ENCODE measurements at regions not wholly inside any gene's neighbourhood (a gene's known extent, or its start where the extent isn't known, plus 50 kb on each side); places are given as distances from the start of the nearest gene placed in this dataset.
A peak's percentile ranks its signal among the peaks of the same experiment; 100 is the strongest.

GRCh38 chr5:58198330-58198729 lies 261.6 kb downstream of the PLK2 start:
- DNase-seq (ENCODE audit: low read depth, low spot score), result no peak
- Histone ChIP-seq H3K9me1 (ENCODE audit: control insufficient read depth, extremely low read depth, insufficient read depth, low read length) (no peaks in the 10 kb centered on the region), H3K27me3 (ENCODE audit: control insufficient read depth, extremely low read depth, insufficient read depth, low read length) (no peaks in the 10 kb centered on the region), H3K27ac (ENCODE audit: control insufficient read depth, insufficient read depth, low read length) (no peak overlapping the region), H2AFZ (ENCODE audit: control insufficient read depth, low read length) (no peak overlapping the region), H3K9ac (ENCODE audit: control insufficient read depth, extremely low read depth, insufficient read depth, low read length) (no peak overlapping the region), H3K36me3 (ENCODE audit: control insufficient read depth in 2 of 2, extremely low read depth in 1 of 2, insufficient read depth in 2 of 2, low read length in 2 of 2) (no peaks in the 10 kb centered on the region), H4K20me1 (ENCODE audit: control insufficient read depth, extremely low read depth, insufficient read depth, low read length) (no peaks in the 10 kb centered on the region), H3K4me3 (ENCODE audit: control insufficient read depth in 2 of 3, extremely low read depth in 1 of 3, insufficient read depth in 2 of 3, low read depth in 1 of 3, low read length in 3 of 3) (no peak overlapping the region), H3K4me2 (ENCODE audit: control insufficient read depth, extremely low read depth, insufficient read depth, low read depth, low read length) (no peak overlapping the region), H3K79me2 (ENCODE audit: control insufficient read depth, insufficient read depth, low read length) (no peaks in the 10 kb centered on the region), H3K9me3 (ENCODE audit: control insufficient read depth, low read depth, low read length) (no peaks in the 10 kb centered on the region), H3K4me1 (ENCODE audit: control insufficient read depth, extremely low read depth, insufficient read depth, low read length) (peaks cover 4% of the 10 kb centered on the region)
- TF ChIP-seq CTCF (optimal IDR thresholded peaks at IDR 0.05 in 1 of 3, IDR thresholded peaks at IDR 0.05 in 1 of 3, conservative IDR thresholded peaks at IDR 0.05 in 1 of 3; ENCODE audit: extremely low read depth in 1 of 3, insufficient read depth in 2 of 3, low read length in 3 of 3) (no peak), EZH2 (IDR thresholded peaks at IDR 0.05; ENCODE audit: low read length) (no peak)
- dilution Hi-C loops (cut with MboI; ENCODE audit: extremely low pct_ligation_motif_present, low sequenced_read_pairs), result no loop called here
- no peak for FAIRE-seq

GRCh38 chr5:58197875-58198274 lies 262.0 kb downstream of the PLK2 start:
- no peak for TF ChIP-seq CTCF (optimal IDR thresholded peaks at IDR 0.05 in 1 of 3, IDR thresholded peaks at IDR 0.05 in 1 of 3, conservative IDR thresholded peaks at IDR 0.05 in 1 of 3; ENCODE audit: extremely low read depth in 1 of 3, insufficient read depth in 2 of 3, low read length in 3 of 3)
- TF ChIP-seq EZH2 (IDR thresholded peaks at IDR 0.05; ENCODE audit: low read length), result no peak
- Histone ChIP-seq H3K27me3 (ENCODE audit: control insufficient read depth, extremely low read depth, insufficient read depth, low read length) (no peaks in the 10 kb centered on the region), H3K9ac (ENCODE audit: control insufficient read depth, extremely low read depth, insufficient read depth, low read length) (no peak overlapping the region), H4K20me1 (ENCODE audit: control insufficient read depth, extremely low read depth, insufficient read depth, low read length) (no peaks in the 10 kb centered on the region), H3K4me2 (ENCODE audit: control insufficient read depth, extremely low read depth, insufficient read depth, low read depth, low read length) (no peak overlapping the region), H2AFZ (ENCODE audit: control insufficient read depth, low read length) (no peak overlapping the region), H3K9me3 (ENCODE audit: control insufficient read depth, low read depth, low read length) (no peaks in the 10 kb centered on the region), H3K9me1 (ENCODE audit: control insufficient read depth, extremely low read depth, insufficient read depth, low read length) (no peaks in the 10 kb centered on the region), H3K79me2 (ENCODE audit: control insufficient read depth, insufficient read depth, low read length) (no peaks in the 10 kb centered on the region), H3K27ac (ENCODE audit: control insufficient read depth, insufficient read depth, low read length) (no peak overlapping the region), H3K4me3 (ENCODE audit: control insufficient read depth in 2 of 3, extremely low read depth in 1 of 3, insufficient read depth in 2 of 3, low read depth in 1 of 3, low read length in 3 of 3) (no peak overlapping the region), H3K4me1 (ENCODE audit: control insufficient read depth, extremely low read depth, insufficient read depth, low read length) (peaks cover 4% of the 10 kb centered on the region), H3K36me3 (ENCODE audit: control insufficient read depth in 2 of 2, extremely low read depth in 1 of 2, insufficient read depth in 2 of 2, low read length in 2 of 2) (no peaks in the 10 kb centered on the region)
- FAIRE-seq (peak; percentile 32), DNase-seq (ENCODE audit: low read depth, low spot score) (no peak)
- dilution Hi-C loops (cut with MboI; ENCODE audit: extremely low pct_ligation_motif_present, low sequenced_read_pairs), result no loop called here
